DND-41 (cell line): ENCODE measurements at regions not wholly inside any gene's neighbourhood (a gene's known extent, or its start where the extent isn't known, plus 50 kb on each side); places are given as distances from the start of the nearest gene placed in this dataset.

Experiments
- EZH2 ChIP-seq: IDR thresholded peaks from 3 replicates; pipeline ENCODE4 v1.6.1; 2012; ENCODE audit warnings: borderline replicate concordance, low read depth, mild to moderate bottlenecking, moderate library complexity, low read length, inconsistent platforms; ENCODE audit not compliant: severe bottlenecking
- TF ChIP-seq, protein P1 (sequence below): IDR thresholded peaks from 2 replicates; pipeline ENCODE4 v1.5.1; 2012; ENCODE audit warnings: borderline replicate concordance, low read length, moderate library complexity, mild to moderate bottlenecking; ENCODE audit not compliant: poor library complexity, severe bottlenecking; ENCODE audit errors: extremely low read depth

- TF ChIP-seq, protein P1, sequence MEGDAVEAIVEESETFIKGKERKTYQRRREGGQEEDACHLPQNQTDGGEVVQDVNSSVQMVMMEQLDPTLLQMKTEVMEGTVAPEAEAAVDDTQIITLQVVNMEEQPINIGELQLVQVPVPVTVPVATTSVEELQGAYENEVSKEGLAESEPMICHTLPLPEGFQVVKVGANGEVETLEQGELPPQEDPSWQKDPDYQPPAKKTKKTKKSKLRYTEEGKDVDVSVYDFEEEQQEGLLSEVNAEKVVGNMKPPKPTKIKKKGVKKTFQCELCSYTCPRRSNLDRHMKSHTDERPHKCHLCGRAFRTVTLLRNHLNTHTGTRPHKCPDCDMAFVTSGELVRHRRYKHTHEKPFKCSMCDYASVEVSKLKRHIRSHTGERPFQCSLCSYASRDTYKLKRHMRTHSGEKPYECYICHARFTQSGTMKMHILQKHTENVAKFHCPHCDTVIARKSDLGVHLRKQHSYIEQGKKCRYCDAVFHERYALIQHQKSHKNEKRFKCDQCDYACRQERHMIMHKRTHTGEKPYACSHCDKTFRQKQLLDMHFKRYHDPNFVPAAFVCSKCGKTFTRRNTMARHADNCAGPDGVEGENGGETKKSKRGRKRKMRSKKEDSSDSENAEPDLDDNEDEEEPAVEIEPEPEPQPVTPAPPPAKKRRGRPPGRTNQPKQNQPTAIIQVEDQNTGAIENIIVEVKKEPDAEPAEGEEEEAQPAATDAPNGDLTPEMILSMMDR = no peak
- TF ChIP-seq EZH2 = no peak
Measured at GRCh38 chrX:138791551-138791950, 80.0 kb upstream of the FGF13 start.
